OCI-LY1 (cell line): ENCODE measurements at regions not wholly inside any gene's neighbourhood (a gene's known extent, or its start where the extent isn't known, plus 50 kb on each side); places are given as distances from the start of the nearest gene placed in this dataset.

Experiments
- EZH2 ChIP-seq: fragments of 200-600 bp; sonication (generic), shearing (Covaris generic); IDR thresholded peaks from 2 replicates; pipeline ENCODE4 v1.8.0; 2017; ENCODE audit warnings: borderline replicate concordance, mixed run types, mild to moderate bottlenecking, antibody characterized with exemption, low read length, moderate library complexity, mixed read lengths
- TF ChIP-seq, protein P1 (sequence below): fragments of 200-600 bp; sonication (generic), shearing (Covaris generic); IDR thresholded peaks from 2 replicates; pipeline ENCODE4 v1.5.1; 2017; ENCODE audit warnings: mild to moderate bottlenecking, antibody characterized with exemption, low read length, moderate library complexity, mixed read lengths

DNA sequence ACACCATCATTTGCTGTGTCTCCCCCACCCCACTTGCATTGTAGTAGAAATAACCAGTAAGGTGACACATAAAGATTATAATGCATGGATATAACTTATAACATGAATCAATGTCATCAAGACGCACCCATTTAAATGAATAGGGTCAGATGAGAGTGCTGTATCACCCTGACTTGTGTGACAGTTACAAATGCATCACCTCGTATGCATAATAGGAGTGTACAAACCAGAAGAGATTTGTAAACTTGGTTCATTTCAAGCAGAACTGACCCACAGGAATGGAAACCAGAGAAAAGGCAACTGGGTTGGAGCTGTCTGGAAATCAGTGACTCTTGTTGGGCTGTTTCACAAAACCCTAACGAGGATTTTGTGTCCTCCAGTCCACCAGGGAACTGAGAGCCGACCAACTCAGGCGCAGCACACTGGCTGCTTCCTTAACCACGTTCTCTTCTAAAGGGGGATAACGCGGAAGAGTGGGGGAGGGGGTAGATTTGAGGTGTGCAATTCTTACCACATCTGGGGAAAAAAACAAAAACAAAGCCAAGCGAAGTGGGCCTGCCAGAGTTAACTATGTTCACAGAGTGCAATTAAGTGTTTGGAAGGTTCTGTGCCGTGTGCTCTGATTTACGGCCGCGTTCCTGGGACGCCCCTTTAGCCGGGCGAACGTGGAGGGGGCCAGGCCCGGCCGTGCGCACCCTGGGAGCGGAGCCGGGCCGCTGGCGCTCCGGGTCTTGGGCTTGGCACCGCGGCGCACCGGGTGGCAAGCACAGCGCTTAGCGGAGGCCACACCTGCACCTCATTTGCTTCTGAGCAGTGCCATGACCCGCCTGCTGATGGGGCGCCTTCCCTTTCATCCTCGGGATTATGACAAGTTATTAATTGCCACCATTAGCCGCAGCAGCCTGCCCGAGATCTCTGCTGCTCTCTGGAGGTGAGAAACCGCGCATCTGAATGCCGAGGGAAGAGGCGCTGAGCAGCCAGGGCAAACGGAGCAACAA, 248.8 kb upstream of the FOXD3 start:
- TF ChIP-seq, protein P1, sequence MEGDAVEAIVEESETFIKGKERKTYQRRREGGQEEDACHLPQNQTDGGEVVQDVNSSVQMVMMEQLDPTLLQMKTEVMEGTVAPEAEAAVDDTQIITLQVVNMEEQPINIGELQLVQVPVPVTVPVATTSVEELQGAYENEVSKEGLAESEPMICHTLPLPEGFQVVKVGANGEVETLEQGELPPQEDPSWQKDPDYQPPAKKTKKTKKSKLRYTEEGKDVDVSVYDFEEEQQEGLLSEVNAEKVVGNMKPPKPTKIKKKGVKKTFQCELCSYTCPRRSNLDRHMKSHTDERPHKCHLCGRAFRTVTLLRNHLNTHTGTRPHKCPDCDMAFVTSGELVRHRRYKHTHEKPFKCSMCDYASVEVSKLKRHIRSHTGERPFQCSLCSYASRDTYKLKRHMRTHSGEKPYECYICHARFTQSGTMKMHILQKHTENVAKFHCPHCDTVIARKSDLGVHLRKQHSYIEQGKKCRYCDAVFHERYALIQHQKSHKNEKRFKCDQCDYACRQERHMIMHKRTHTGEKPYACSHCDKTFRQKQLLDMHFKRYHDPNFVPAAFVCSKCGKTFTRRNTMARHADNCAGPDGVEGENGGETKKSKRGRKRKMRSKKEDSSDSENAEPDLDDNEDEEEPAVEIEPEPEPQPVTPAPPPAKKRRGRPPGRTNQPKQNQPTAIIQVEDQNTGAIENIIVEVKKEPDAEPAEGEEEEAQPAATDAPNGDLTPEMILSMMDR: no peak
- TF ChIP-seq EZH2: no peak
